ENCODE measurements at regions not wholly inside any gene's neighbourhood (a gene's known extent, or its start where the extent isn't known, plus 50 kb on each side); places are given as distances from the start of the nearest gene placed in this dataset.

DNA sequence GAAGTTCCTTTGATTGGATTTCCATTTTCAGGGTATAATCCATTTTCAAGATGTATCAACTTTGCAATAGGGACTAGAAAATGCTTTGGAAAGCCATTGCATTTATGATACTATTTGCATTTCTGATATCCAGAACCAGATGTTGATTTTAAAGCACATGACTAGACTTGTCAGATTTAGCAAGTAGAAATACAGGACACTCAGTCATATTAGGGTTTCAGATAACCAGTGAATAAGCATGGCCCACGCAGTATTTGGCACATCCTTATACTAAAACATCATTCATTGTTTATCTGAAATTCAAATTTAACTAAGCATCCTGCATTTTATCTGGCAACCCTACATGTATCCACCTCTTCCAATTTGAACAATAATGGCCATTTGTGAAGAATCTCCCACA, 113.3 kb upstream of the DPT start:
- FAIRE-seq = no peak
- no peaks in the 10 kb centered on the region for H3K36me3 ChIP-seq (ENCODE audit: control insufficient read depth in 2 of 3, insufficient read depth in 3 of 3, low read length in 3 of 3)
- no peak for TF ChIP-seq CTCF (IDR thresholded peaks at IDR 0.05; ENCODE audit: borderline replicate concordance, extremely low read depth, insufficient read depth)
- intact Hi-C loops (cut with DNase I) = no loop called here
- no peaks in the 10 kb centered on the region for H3K9me3 ChIP-seq (ENCODE audit: control insufficient read depth in 2 of 3, insufficient read depth in 1 of 3, low read length in 3 of 3)
- no peak overlapping the region for H3K27ac ChIP-seq (ENCODE audit: low read depth in 2 of 2, low read length in 2 of 2)
- DNase-seq = no peak
- H3K4me3 ChIP-seq (ENCODE audit: low read length in 3 of 3) = no peak overlapping the region
- no peaks in the 10 kb centered on the region for H3K27me3 ChIP-seq (ENCODE audit: control insufficient read depth, insufficient read depth, low read length)
- no peak overlapping the region for H3K9ac ChIP-seq (ENCODE audit: low read length in 3 of 3)
- no peaks in the 10 kb centered on the region for H3K4me1 ChIP-seq (ENCODE audit: control insufficient read depth in 2 of 3, insufficient read depth in 2 of 3, low read depth in 1 of 3, low read length in 3 of 3)

GRCh38 chr1:168842916-168843315, 113.9 kb upstream of the DPT start:
- no peaks in the 10 kb centered on the region for H3K27me3 ChIP-seq (ENCODE audit: control insufficient read depth, insufficient read depth, low read length)
- H3K27ac ChIP-seq (ENCODE audit: low read depth in 2 of 2, low read length in 2 of 2) = no peak overlapping the region
- H3K9me3 ChIP-seq (ENCODE audit: control insufficient read depth in 2 of 3, insufficient read depth in 1 of 3, low read length in 3 of 3) = no peaks in the 10 kb centered on the region
- FAIRE-seq (no peak), DNase-seq (no peak)
- no peaks in the 10 kb centered on the region for H3K36me3 ChIP-seq (ENCODE audit: control insufficient read depth in 2 of 3, insufficient read depth in 3 of 3, low read length in 3 of 3)
- intact Hi-C loops (cut with DNase I) = no loop called here
- TF ChIP-seq CTCF (IDR thresholded peaks at IDR 0.05; ENCODE audit: borderline replicate concordance, extremely low read depth, insufficient read depth) = no peak
- no peaks in the 10 kb centered on the region for H3K4me1 ChIP-seq (ENCODE audit: control insufficient read depth in 2 of 3, insufficient read depth in 2 of 3, low read depth in 1 of 3, low read length in 3 of 3)
- H3K9ac ChIP-seq (ENCODE audit: low read length in 3 of 3) = no peak overlapping the region
- no peak overlapping the region for H3K4me3 ChIP-seq (ENCODE audit: low read length in 3 of 3)

GRCh38 chr1:168843401-168843800, 114.4 kb upstream of the DPT start:
- no peaks in the 10 kb centered on the region for H3K27me3 ChIP-seq (ENCODE audit: control insufficient read depth, insufficient read depth, low read length)
- DNase-seq (no peak), FAIRE-seq (no peak)
- no peak overlapping the region for H3K27ac ChIP-seq (ENCODE audit: low read depth in 2 of 2, low read length in 2 of 2)
- intact Hi-C loops (cut with DNase I) = no loop called here
- H3K4me3 ChIP-seq (ENCODE audit: low read length in 3 of 3) = no peak overlapping the region
- H3K4me1 ChIP-seq (ENCODE audit: control insufficient read depth in 2 of 3, insufficient read depth in 2 of 3, low read depth in 1 of 3, low read length in 3 of 3) = no peaks in the 10 kb centered on the region
- no peaks in the 10 kb centered on the region for H3K36me3 ChIP-seq (ENCODE audit: control insufficient read depth in 2 of 3, insufficient read depth in 3 of 3, low read length in 3 of 3)
- TF ChIP-seq CTCF (IDR thresholded peaks at IDR 0.05; ENCODE audit: borderline replicate concordance, extremely low read depth, insufficient read depth) = no peak
- no peaks in the 10 kb centered on the region for H3K9me3 ChIP-seq (ENCODE audit: control insufficient read depth in 2 of 3, insufficient read depth in 1 of 3, low read length in 3 of 3)
- H3K9ac ChIP-seq (ENCODE audit: low read length in 3 of 3) = no peak overlapping the region

- Histone ChIP-seq H3K36me3 (ENCODE audit: control insufficient read depth in 2 of 3, insufficient read depth in 3 of 3, low read length in 3 of 3) (no peaks in the 10 kb centered on the region), H3K27ac (ENCODE audit: low read depth in 2 of 2, low read length in 2 of 2) (no peak overlapping the region), H3K9me3 (ENCODE audit: control insufficient read depth in 2 of 3, insufficient read depth in 1 of 3, low read length in 3 of 3) (no peaks in the 10 kb centered on the region), H3K27me3 (ENCODE audit: control insufficient read depth, insufficient read depth, low read length) (no peaks in the 10 kb centered on the region), H3K4me3 (ENCODE audit: low read length in 3 of 3) (no peak overlapping the region), H3K4me1 (ENCODE audit: control insufficient read depth in 2 of 3, insufficient read depth in 2 of 3, low read depth in 1 of 3, low read length in 3 of 3) (no peaks in the 10 kb centered on the region), H3K9ac (ENCODE audit: low read length in 3 of 3) (no peak overlapping the region)
- no peak for TF ChIP-seq CTCF (IDR thresholded peaks at IDR 0.05; ENCODE audit: borderline replicate concordance, extremely low read depth, insufficient read depth)
- intact Hi-C loops (cut with DNase I) = no loop called here
- no peak for FAIRE-seq
- DNase-seq = no peak
Measured at GRCh38 chr1:168843950-168844349, 114.9 kb upstream of the DPT start.

Measured in kidney (tissue), 13 donors.